SKM-1 (cell line): ENCODE measurements at regions not wholly inside any gene's neighbourhood (a gene's known extent, or its start where the extent isn't known, plus 50 kb on each side); places are given as distances from the start of the nearest gene placed in this dataset.
"Not testable (repeated sequence)": the region's sequence is repeated elsewhere in the genome, so short reads cannot be mapped to it uniquely, and the experiment has no call there.

Source experiments
- DNase-seq: peaks from one replicate; lab custom pipeline; 2025; ENCODE audit not compliant: unreplicated experiment; lab: John Stamatoyannopoulos, UW

- DNase-seq: no peak
These were observed 251.4 kb upstream of the IL12B start for GRCh38 chr5:159581502-159582249.

GRCh38 chr5:159582756-159583541, 252.7 kb upstream of the IL12B start:
- DNase-seq: no peak

- no peak for DNase-seq
These were observed 256.6 kb upstream of the IL12B start for GRCh38 chr5:159586921-159587320.

GRCh38 chr5:159588941-159589340, 258.7 kb upstream of the IL12B start:
- DNase-seq: no peak

- DNase-seq: no peak
These were observed 263.3 kb upstream of the IL12B start for GRCh38 chr5:159593518-159594073.

- DNase-seq: not testable (repeated sequence)
These were observed 265.3 kb upstream of the IL12B start for GRCh38 chr5:159595561-159595960.

- DNase-seq: no peak
These were observed 270.9 kb upstream of the IL12B start for GRCh38 chr5:159601216-159601615.

- DNase-seq: no peak
These were observed 272.1 kb upstream of the IL12B start for GRCh38 chr5:159602434-159602833.

GRCh38 chr5:159605585-159605984, 275.3 kb upstream of the IL12B start:
- no peak for DNase-seq

- no peak for DNase-seq
These were observed 279.1 kb upstream of the IL12B start for GRCh38 chr5:159609359-159609758.

- no peak for DNase-seq
These were observed 280.8 kb upstream of the IL12B start for GRCh38 chr5:159610966-159611579.

GRCh38 chr5:159616952-159617351, 286.7 kb upstream of the IL12B start:
- DNase-seq: peak; percentile 4

- no peak for DNase-seq
These were observed 289.5 kb upstream of the IL12B start for GRCh38 chr5:159619826-159620225.

- DNase-seq: no peak
These were observed 290.7 kb upstream of the IL12B start for GRCh38 chr5:159620853-159621540.

- no peak for DNase-seq
These were observed 287.6 kb upstream of the ADRA1B start for GRCh38 chr5:159628703-159629102.

- DNase-seq: no peak
These were observed 287.1 kb upstream of the ADRA1B start for GRCh38 chr5:159629158-159629557.

- no peak for DNase-seq
These were observed 285.7 kb upstream of the ADRA1B start for GRCh38 chr5:159630545-159630944.

GRCh38 chr5:159631001-159631400, 285.3 kb upstream of the ADRA1B start:
- DNase-seq: no peak

GRCh38 chr5:159632866-159633265, 283.4 kb upstream of the ADRA1B start:
- DNase-seq: no peak

GRCh38 chr5:159638481-159638880, 277.8 kb upstream of the ADRA1B start:
- DNase-seq: no peak

GRCh38 chr5:159638954-159639559, 277.2 kb upstream of the ADRA1B start:
- no peak for DNase-seq
